K562 (cell line): ENCODE measurements at regions not wholly inside any gene's neighbourhood (a gene's known extent, or its start where the extent isn't known, plus 50 kb on each side); places are given as distances from the start of the nearest gene placed in this dataset.

Experiments used
- ATAC-seq: fragments of 200-7000 bp; cut with Tn5 transposase; 3 replicates; pipeline ENCODE4 v1.9.1; 2020; ENCODE audit warnings: moderate library complexity
- BruUV-seq: library from RNA; stranded (reverse); fragments of 400-500 nt; replicated peaks from 2 replicates; lab custom pipeline; 2021; lab: Mats Ljungman, UMichigan
- CTCF ChIA-PET: fragments of 300-600 bp; formaldehyde crosslinking; extraction: SDS; loops from one replicate; lab custom pipeline; 2021; ENCODE audit warnings: low intra/inter-chr PET ratio; lab: Yijun Ruan, JAX
- POLR2A ChIA-PET: fragments of 300-600, 350-650 bp; sonication (Branson Sonifier 250); formaldehyde crosslinking; extraction: SDS; loops from one replicate; lab custom pipeline; 2021; ENCODE audit warnings: antibody characterized with exemption, inconsistent platforms; lab: Yijun Ruan, JAX
- DNase-seq, 4 experiments: peaks; one replicate each; pipeline versions ENCODE4 v3.0.0 to v3.0.0-alpha.2; 2011 to 2018; ENCODE audit warnings: low spot score in 3 of 4, mixed read lengths in 3 of 4; ENCODE audit errors: extremely low read depth in 1 of 4
- FAIRE-seq: peaks from 2 replicates; lab custom pipeline; 2011; peaks lifted over from hg19 to GRCh38; lab: Jason Lieb, UNC
- H2AFZ ChIP-seq: 2 replicates; pipeline ENCODE4 v1.6.0; 2011; ENCODE audit warnings: low read depth, low read length, control low read depth, inconsistent platforms
- H3K27ac ChIP-seq: fragments of 200-600 bp; 3 replicates; pipeline ENCODE4 v1.8.0; 2011; ENCODE audit warnings: low read depth, mild to moderate bottlenecking, control low read depth, inconsistent platforms, low read length, moderate library complexity, mixed read lengths; ENCODE audit errors: extremely low read depth
- H3K27me3 ChIP-seq, 2 experiments: fragments of 300-600 bp in 1 of 2; 2 replicates in 1 of 2; 3 replicates in 1 of 2; pipeline versions ENCODE4 v1.6.0 to v1.8.0; 2011; ENCODE audit warnings: inconsistent platforms in 2 of 2, low read length in 2 of 2, mild to moderate bottlenecking in 1 of 2, mixed read lengths in 1 of 2, moderate library complexity in 1 of 2; ENCODE audit not compliant: control insufficient read depth in 2 of 2, insufficient read depth in 2 of 2
- H3K36me3 ChIP-seq: fragments of 300-600 bp; 3 replicates; pipeline ENCODE4 v1.8.0; 2011; ENCODE audit warnings: mild to moderate bottlenecking, low read length, inconsistent platforms; ENCODE audit not compliant: control insufficient read depth, insufficient read depth
- H3K4me1 ChIP-seq, 2 experiments: fragments of 200-600 bp in 1 of 2; replicated peaks in 1 of 2; 2 replicates in 1 of 2; 3 replicates in 1 of 2; pipeline versions ENCODE4 v1.5.1 to v1.8.0; 2011; ENCODE audit warnings: inconsistent platforms in 2 of 2, low read length in 2 of 2, mild to moderate bottlenecking in 1 of 2, mixed read lengths in 1 of 2, moderate library complexity in 1 of 2; ENCODE audit not compliant: control insufficient read depth in 2 of 2, insufficient read depth in 2 of 2
- H3K4me2 ChIP-seq: 2 replicates; pipeline ENCODE4 v1.6.1; 2011; ENCODE audit warnings: low read length, control low read depth, inconsistent platforms, mixed read lengths; ENCODE audit not compliant: insufficient read depth
- H3K4me3 ChIP-seq: fragments of 200-600 bp; sonication (generic), shearing (Covaris generic); 2 replicates; pipeline ENCODE4 v1.5.1; 2016; ENCODE audit warnings: control low read depth, inconsistent platforms
- H3K79me2 ChIP-seq: fragments of 200-600 bp; 3 replicates; pipeline ENCODE4 v1.8.0; 2011; ENCODE audit warnings: low read length, inconsistent platforms; ENCODE audit not compliant: control insufficient read depth, insufficient read depth
- H3K9ac ChIP-seq, 2 experiments: 2 replicates each; pipeline versions ENCODE4 v1.6.0 to v1.6.1; 2011; ENCODE audit warnings: low read depth in 2 of 2, low read length in 2 of 2, control low read depth in 1 of 2, inconsistent platforms in 1 of 2, mild to moderate bottlenecking in 1 of 2, mixed read lengths in 1 of 2; ENCODE audit not compliant: insufficient read depth in 1 of 2
- H3K9me1 ChIP-seq: one replicate; pipeline ENCODE4 v1.6.0; 2011; ENCODE audit warnings: inconsistent platforms, mild to moderate bottlenecking, low read length, moderate library complexity; ENCODE audit not compliant: control insufficient read depth, insufficient read depth
- H3K9me3 ChIP-seq: replicated peaks from 2 replicates; pipeline ENCODE4 v1.5.1; 2011; ENCODE audit warnings: low read depth, low read length, inconsistent platforms; ENCODE audit not compliant: control insufficient read depth, insufficient read depth
- H4K20me1 ChIP-seq: replicated peaks from 2 replicates; pipeline ENCODE4 v1.6.1; 2011; ENCODE audit warnings: low read length, inconsistent platforms, mixed read lengths; ENCODE audit not compliant: control insufficient read depth, insufficient read depth
- MGA ChIP-seq: fragments of 450-650 bp; IDR thresholded peaks from 2 replicates; pipeline ENCODE4 v1.6.1; 2016; ENCODE audit warnings: mild to moderate bottlenecking, moderate library complexity
- OTX1 ChIP-seq: fragments of 450-650 bp; formaldehyde crosslinking; IDR thresholded peaks from 2 replicates; pipeline ENCODE4 v1.4.0; 2022; ENCODE audit warnings: mild to moderate bottlenecking
- RAD21 ChIP-seq, 2 experiments: fragments of 250-450 bp in 1 of 2; fragments of 450-650 bp in 1 of 2; sonication (Bioruptor Pico) in 1 of 2; formaldehyde crosslinking in 1 of 2; IDR thresholded peaks in 1 of 2; conservative IDR thresholded peaks in 1 of 2; 2 replicates each; pipeline versions ENCODE4 v1.4.0 to v1.8.0; 2020 to 2022; ENCODE audit warnings: mild to moderate bottlenecking in 2 of 2, moderate library complexity in 1 of 2
- whole genome bisulfite sequencing: fragments of 100-300 bp; shearing (Covaris generic); methylation state at CpG from one replicate; pipeline ENCODE4 v1.1.6; 2016; ENCODE audit warnings: low coverage, mixed read lengths; ENCODE audit not compliant: insufficient coverage; ENCODE audit errors: missing lambda C conversion rate; 5-methylcytosine and 5-hydroxymethylcytosine counted together
- in situ Hi-C: fragments of 300-500 bp; cut with MboI; formaldehyde crosslinking; loops from 4 replicates; pipeline ENCODE4 v1.15.0; 2018; ENCODE audit warnings: inconsistent platforms, mixed read lengths
- intact Hi-C: fragments of 100-400 bp; cut with micrococcal nuclease; formaldehyde crosslinking; loops from 2 replicates; pipeline ENCODE4 v1.14.2; 2022

GRCh38 chr3:193791041-193792032 is 198.3 kb downstream of the OPA1 start:
- 65% methylated on average over 17 of the region's 17 CpGs for WGBS
- intact Hi-C loops, result loop anchor here (5.0 kb wide), 1 partner anchor 136 kb away; no protein-coding TSS in a partner anchor
- no peak overlapping the region; a peak in 1 of 4 replicates for H3K9ac ChIP-seq
- TF ChIP-seq RAD21 (CRISPR knock-in tag; conservative IDR thresholded peaks at IDR 0.05 in 1 of 2, IDR thresholded peaks at IDR 0.05 in 1 of 2), result 0 out of 4 replicates have a peak, but pooled peaks of 1 of the 2 experiments have one; percentile 3
- TF ChIP-seq MGA, result 0 out of 2 replicates have a peak, but pooled peaks have one; percentile 27
- no peak for TF ChIP-seq OTX1 (CRISPR knock-in tag)
- no peak overlapping the region for H3K27ac ChIP-seq
- H3K4me1 ChIP-seq, result peaks cover 13 to 33% of the 10 kb centered on the region in 2 experiments; a peak in 3 of 5 replicates
- H3K27me3 ChIP-seq, result no peaks in the 10 kb centered on the region
- DNase-seq, result no peak
- in situ Hi-C loops, result no loop called here
- H3K36me3 ChIP-seq, result no peaks in the 10 kb centered on the region
- no peaks in the 10 kb centered on the region for H3K9me1 ChIP-seq
- H3K9me3 ChIP-seq, result no peaks in the 10 kb centered on the region
- H4K20me1 ChIP-seq, result no peaks in the 10 kb centered on the region
- no TSS peak for BruUV-seq
- POLR2A ChIA-PET, result no interaction called here
- peak overlapping the region; percentile 46; the same call in 1 of the 2 replicates for H2AFZ ChIP-seq
- H3K4me3 ChIP-seq, result no peak overlapping the region
- no peaks in the 10 kb centered on the region for H3K79me2 ChIP-seq
- ATAC-seq, result no peak
- CTCF ChIA-PET, result no interaction called here
- no peak overlapping the region for H3K4me2 ChIP-seq
- FAIRE-seq, result no peak
